HEK293 (cell line): ENCODE measurements at regions not wholly inside any gene's neighbourhood (a gene's known extent, or its start where the extent isn't known, plus 50 kb on each side); places are given as distances from the start of the nearest gene placed in this dataset.

Source experiments
- CTCF ChIA-PET: fragments of 350-600 bp; formaldehyde crosslinking; extraction: SDS; loops from one replicate; lab custom pipeline; 2021; ENCODE audit warnings: antibody characterized with exemption; lab: Yijun Ruan, JAX
- POLR2A ChIA-PET: fragments of 300-600 bp; formaldehyde crosslinking; extraction: SDS; loops from one replicate; lab custom pipeline; 2020; ENCODE audit warnings: antibody characterized with exemption, inconsistent platforms; lab: Yijun Ruan, JAX
- H3K27ac ChIP-seq: fragments of 200-500 bp; sonication (Bioruptor generic); 2 replicates; pipeline ENCODE4 v1.5.1; 2014; ENCODE audit warnings: low read depth, low read length, control low read depth, inconsistent platforms; ENCODE audit errors: extremely low read depth
- H3K36me3 ChIP-seq, 2 experiments: fragments of 200-500 bp in 1 of 2; sonication (Bioruptor generic) in 1 of 2; 1 replicate in 1 of 2; 2 replicates in 1 of 2; pipeline ENCODE4 v1.5.1; 2014 to 2017; ENCODE audit warnings: inconsistent platforms in 2 of 2, low read length in 2 of 2; ENCODE audit not compliant: control insufficient read depth in 2 of 2, insufficient read depth in 1 of 2
- H3K4me1 ChIP-seq: fragments of 200-500 bp; sonication (Bioruptor generic); 2 replicates; pipeline ENCODE4 v1.5.1; 2014; ENCODE audit warnings: mild to moderate bottlenecking, low read length, inconsistent platforms; ENCODE audit not compliant: control insufficient read depth, insufficient read depth
- H3K4me3 ChIP-seq: 2 replicates; pipeline ENCODE4 v1.5.1; 2011; ENCODE audit warnings: low read depth, mild to moderate bottlenecking, control low read depth, low read length, moderate library complexity
- H3K9me3 ChIP-seq: fragments of 200-500 bp; sonication (Bioruptor generic); 2 replicates; pipeline ENCODE4 v1.5.1; 2014; ENCODE audit warnings: low read depth, low read length, inconsistent platforms; ENCODE audit not compliant: control insufficient read depth, insufficient read depth
- KLF16 ChIP-seq: fragments of 450-650 bp; formaldehyde crosslinking; IDR thresholded peaks from 2 replicates; pipeline ENCODE4 v1.5.1; 2017; ENCODE audit warnings: missing biosample characterization, missing genetic modification characterization
- PRDM2 ChIP-seq: fragments of 450-650 bp; formaldehyde crosslinking; IDR thresholded peaks from 2 replicates; pipeline ENCODE4 v1.5.1; 2016; ENCODE audit warnings: missing biosample characterization, missing genetic modification characterization, borderline replicate concordance
- PRDM6 ChIP-seq: fragments of 450-650 bp; formaldehyde crosslinking; IDR thresholded peaks from 2 replicates; pipeline ENCODE4 v1.5.1; 2017; ENCODE audit warnings: missing biosample characterization, missing genetic modification characterization
- WT1 ChIP-seq: fragments of 450-650 bp; formaldehyde crosslinking; IDR thresholded peaks from 2 replicates; pipeline ENCODE4 v1.5.1; 2016; ENCODE audit warnings: missing biosample characterization, missing genetic modification characterization
- YY1 ChIP-seq: fragments of 450-650 bp; formaldehyde crosslinking; IDR thresholded peaks from 2 replicates; pipeline ENCODE4 v1.5.1; 2018; ENCODE audit warnings: missing biosample characterization, missing genetic modification characterization
- ZBTB21 ChIP-seq: fragments of 450-650 bp; formaldehyde crosslinking; IDR thresholded peaks from 2 replicates; pipeline ENCODE4 v1.5.1; 2017; ENCODE audit warnings: missing biosample characterization, missing genetic modification characterization
- ZFP37 ChIP-seq: fragments of 450-650 bp; formaldehyde crosslinking; IDR thresholded peaks from 2 replicates; pipeline ENCODE4 v1.5.1; 2016; ENCODE audit warnings: missing biosample characterization, missing genetic modification characterization
- ZFP69B ChIP-seq: fragments of 450-650 bp; formaldehyde crosslinking; IDR thresholded peaks from 2 replicates; pipeline ENCODE4 v1.5.1; 2016; ENCODE audit warnings: missing biosample characterization, missing genetic modification characterization
- ZIC2 ChIP-seq: fragments of 450-650 bp; formaldehyde crosslinking; IDR thresholded peaks from 2 replicates; pipeline ENCODE4 v1.5.1; 2016; ENCODE audit warnings: missing biosample characterization, missing genetic modification characterization
- ZNF146 ChIP-seq: fragments of 450-650 bp; formaldehyde crosslinking; IDR thresholded peaks from 2 replicates; pipeline ENCODE4 v1.5.1; 2016; ENCODE audit warnings: missing biosample characterization, missing genetic modification characterization
- ZNF169 ChIP-seq: fragments of 450-650 bp; formaldehyde crosslinking; IDR thresholded peaks from 2 replicates; pipeline ENCODE4 v1.5.1; 2016; ENCODE audit warnings: missing biosample characterization, missing genetic modification characterization
- ZNF174 ChIP-seq: fragments of 450-650 bp; formaldehyde crosslinking; IDR thresholded peaks from 2 replicates; pipeline ENCODE4 v1.5.0; 2017; ENCODE audit warnings: missing biosample characterization, mild to moderate bottlenecking, missing genetic modification characterization
- ZNF175 ChIP-seq: fragments of 450-650 bp; formaldehyde crosslinking; IDR thresholded peaks from 2 replicates; pipeline ENCODE4 v1.5.1; 2016; ENCODE audit warnings: missing biosample characterization, missing genetic modification characterization
- ZNF211 ChIP-seq: fragments of 450-650 bp; formaldehyde crosslinking; IDR thresholded peaks from 2 replicates; pipeline ENCODE4 v1.5.1; 2016; ENCODE audit warnings: low read depth, missing biosample characterization, missing genetic modification characterization
- ZNF311 ChIP-seq: fragments of 450-650 bp; formaldehyde crosslinking; IDR thresholded peaks from 2 replicates; pipeline ENCODE4 v1.5.1; 2017; ENCODE audit warnings: missing biosample characterization, missing genetic modification characterization, borderline replicate concordance
- ZNF362 ChIP-seq: fragments of 450-650 bp; formaldehyde crosslinking; IDR thresholded peaks from 2 replicates; pipeline ENCODE4 v1.5.1; 2016; ENCODE audit warnings: missing biosample characterization, missing genetic modification characterization
- ZNF37A ChIP-seq: fragments of 450-650 bp; IDR thresholded peaks from 2 replicates; pipeline ENCODE4 v1.5.1; 2018; ENCODE audit warnings: missing biosample characterization, missing genetic modification characterization
- ZNF501 ChIP-seq: fragments of 450-650 bp; formaldehyde crosslinking; IDR thresholded peaks from 2 replicates; pipeline ENCODE4 v1.5.1; 2016; ENCODE audit warnings: missing biosample characterization, missing genetic modification characterization
- ZNF555 ChIP-seq: fragments of 450-650 bp; formaldehyde crosslinking; conservative IDR thresholded peaks from 2 replicates; pipeline ENCODE4 v1.5.1; 2017; ENCODE audit warnings: missing biosample characterization, mild to moderate bottlenecking, missing genetic modification characterization, inconsistent platforms
- ZNF629 ChIP-seq: fragments of 450-650 bp; formaldehyde crosslinking; IDR thresholded peaks from 2 replicates; pipeline ENCODE4 v1.5.1; 2017; ENCODE audit warnings: missing biosample characterization, missing genetic modification characterization
- ZNF654 ChIP-seq: fragments of 450-650 bp; formaldehyde crosslinking; IDR thresholded peaks from 2 replicates; pipeline ENCODE4 v1.5.1; 2016; ENCODE audit warnings: low read depth, missing biosample characterization, missing genetic modification characterization
- ZNF677 ChIP-seq: fragments of 450-650 bp; IDR thresholded peaks from 2 replicates; pipeline ENCODE4 v1.5.0; 2018; ENCODE audit warnings: missing biosample characterization, mild to moderate bottlenecking, missing genetic modification characterization, moderate library complexity

GRCh38 chr13:74217811-74218210 lies 83.6 kb upstream of the KLF12 start:
- H3K27ac ChIP-seq: no peak overlapping the region
- TF ChIP-seq KLF16 (tag by site-specific recombination) (no peak), ZNF629 (tag by site-specific recombination) (no peak), ZNF555 (tag by site-specific recombination) (no peak), ZNF501 (tag by site-specific recombination) (no peak), YY1 (tag by site-specific recombination) (no peak), ZNF211 (tag by site-specific recombination) (no peak), ZNF174 (tag by site-specific recombination) (no peak), ZFP69B (tag by site-specific recombination) (no peak), ZNF311 (tag by site-specific recombination) (no peak), ZNF677 (no peak)
- POLR2A ChIA-PET: no interaction called here

GRCh38 chr13:74215420-74215819 lies 81.2 kb upstream of the KLF12 start:
- TF ChIP-seq ZIC2 (tag by site-specific recombination): no peak
- TF ChIP-seq ZNF654 (tag by site-specific recombination): no peak
- TF ChIP-seq ZNF146 (tag by site-specific recombination): no peak
- TF ChIP-seq ZBTB21: no peak
- no peak for TF ChIP-seq PRDM6
- no peak for TF ChIP-seq ZNF37A
- TF ChIP-seq WT1 (tag by site-specific recombination): no peak
- no peak for TF ChIP-seq ZNF169 (tag by site-specific recombination)
- TF ChIP-seq ZFP37: no peak
- CTCF ChIA-PET: no interaction called here
- H3K4me3 ChIP-seq: no peak overlapping the region
- no peaks in the 10 kb centered on the region for H3K36me3 ChIP-seq
- H3K9me3 ChIP-seq: no peaks in the 10 kb centered on the region
- H3K27ac ChIP-seq: no peak overlapping the region
- no peaks in the 10 kb centered on the region for H3K4me1 ChIP-seq
- POLR2A ChIA-PET: no interaction called here

More at GRCh38 chr13:74217811-74218210, 83.6 kb upstream of the KLF12 start:
- no peaks in the 10 kb centered on the region for H3K9me3 ChIP-seq
- H3K4me3 ChIP-seq: no peak overlapping the region
- no peaks in the 10 kb centered on the region for H3K4me1 ChIP-seq
- CTCF ChIA-PET: interaction anchor here (0.5 kb wide), 1 partner anchor 176 kb away, joined by 3 read pairs; no protein-coding TSS in a partner anchor
- no peaks in the 10 kb centered on the region for H3K36me3 ChIP-seq

- CTCF ChIA-PET: no interaction called here
- TF ChIP-seq PRDM2 (tag by site-specific recombination) (no peak), ZIC2 (tag by site-specific recombination) (no peak), ZNF175 (tag by site-specific recombination) (no peak), ZNF362 (tag by site-specific recombination) (no peak)
- no peak overlapping the region for H3K27ac ChIP-seq
- H3K36me3 ChIP-seq: no peaks in the 10 kb centered on the region
- no peaks in the 10 kb centered on the region for H3K9me3 ChIP-seq
- POLR2A ChIA-PET: no interaction called here
- no peak overlapping the region for H3K4me3 ChIP-seq
- H3K4me1 ChIP-seq: no peaks in the 10 kb centered on the region
Measured at GRCh38 chr13:74214321-74214720, 80.1 kb upstream of the KLF12 start.
